GM18498 (cell line): ENCODE measurements at regions not wholly inside any gene's neighbourhood (a gene's known extent, or its start where the extent isn't known, plus 50 kb on each side); places are given as distances from the start of the nearest gene placed in this dataset.
"Not testable (repeated sequence)": the region's sequence is repeated elsewhere in the genome, so short reads cannot be mapped to it uniquely, and the experiment has no call there.

Experiments
- ATAC-seq: cut with Tn5 transposase; IDR thresholded peaks from one replicate; pipeline ENCODE4 v1.9.1; 2021; ENCODE audit warnings: mild to moderate bottlenecking, moderate library complexity; ENCODE audit not compliant: unreplicated experiment

DNA sequence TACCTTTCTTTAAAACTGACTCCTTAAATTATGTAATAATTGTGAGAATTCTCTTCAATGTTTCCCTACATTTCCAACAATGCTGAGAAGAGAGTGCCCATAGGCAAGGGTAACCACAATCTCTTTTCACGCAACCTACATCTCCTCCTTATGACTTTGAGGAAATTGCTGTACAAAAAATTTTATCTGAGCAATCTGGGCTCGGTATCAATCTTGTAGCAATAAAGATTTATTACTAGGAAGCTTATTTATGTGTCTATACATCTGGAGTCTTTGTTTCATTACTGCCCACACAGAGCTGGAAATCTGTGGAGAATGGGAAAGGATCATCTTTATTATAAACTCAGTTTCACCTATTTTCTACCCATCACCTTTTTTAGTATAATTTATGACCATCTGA lies 913.8 kb upstream of the SORCS1 start:
- no peak for ATAC-seq

DNA sequence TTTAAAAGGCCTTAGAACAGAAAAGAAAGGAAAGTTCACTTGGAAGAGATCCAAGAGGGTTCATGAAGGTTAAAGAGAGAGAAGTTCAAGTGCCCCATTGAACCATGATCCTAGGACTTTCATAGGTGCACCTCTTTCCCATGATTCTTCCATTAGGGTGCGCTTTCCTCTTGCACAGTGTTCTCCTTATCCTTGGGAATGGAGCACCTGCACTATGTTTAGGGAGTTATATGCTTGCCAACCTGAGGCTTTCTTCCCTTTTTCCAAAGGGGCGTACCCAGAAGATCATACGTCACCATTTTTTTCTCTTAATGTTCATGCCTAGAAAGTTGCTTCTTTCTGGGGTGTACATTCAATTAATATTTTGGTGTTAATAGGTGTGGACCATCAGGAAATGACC lies 908.0 kb upstream of the SORCS1 start:
- ATAC-seq, result no peak

DNA sequence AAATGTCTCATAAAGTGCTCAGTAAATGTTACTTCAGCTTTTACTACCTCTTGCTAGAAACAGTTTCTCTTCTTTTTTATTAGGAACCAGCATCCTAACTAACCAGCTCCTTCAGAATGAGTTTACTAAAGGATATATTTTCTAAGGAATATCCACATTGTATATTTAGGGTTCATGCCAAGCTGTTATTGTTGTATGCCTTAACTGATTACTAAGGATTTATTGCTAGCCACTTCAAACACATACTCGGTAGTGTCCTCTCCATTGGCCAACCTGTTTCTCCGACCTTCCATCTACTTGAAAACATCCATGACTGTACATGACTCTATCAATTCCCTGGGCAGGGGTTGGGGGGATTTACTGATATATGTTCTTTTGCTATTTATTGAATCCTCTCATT lies 906.3 kb upstream of the SORCS1 start:
- no peak for ATAC-seq

DNA sequence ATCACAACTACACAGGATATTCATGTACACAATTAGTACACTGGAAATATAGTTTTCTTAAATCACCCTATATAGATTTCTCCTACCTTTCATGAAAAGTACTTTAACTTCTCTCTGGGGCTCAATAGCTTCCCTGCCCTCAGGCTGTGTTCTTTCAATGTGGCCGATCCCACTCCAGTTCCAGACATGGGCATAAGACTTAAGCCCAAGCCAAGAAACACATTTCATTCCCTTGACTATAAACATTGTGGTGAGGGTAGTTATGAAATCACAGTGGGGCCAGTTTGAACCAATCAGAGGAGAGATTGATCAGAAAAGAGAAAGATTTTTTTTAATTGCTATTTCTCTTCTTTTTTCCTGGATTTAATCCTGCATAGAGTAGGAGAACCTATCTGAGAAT lies 904.6 kb upstream of the SORCS1 start:
- ATAC-seq, result no peak

DNA sequence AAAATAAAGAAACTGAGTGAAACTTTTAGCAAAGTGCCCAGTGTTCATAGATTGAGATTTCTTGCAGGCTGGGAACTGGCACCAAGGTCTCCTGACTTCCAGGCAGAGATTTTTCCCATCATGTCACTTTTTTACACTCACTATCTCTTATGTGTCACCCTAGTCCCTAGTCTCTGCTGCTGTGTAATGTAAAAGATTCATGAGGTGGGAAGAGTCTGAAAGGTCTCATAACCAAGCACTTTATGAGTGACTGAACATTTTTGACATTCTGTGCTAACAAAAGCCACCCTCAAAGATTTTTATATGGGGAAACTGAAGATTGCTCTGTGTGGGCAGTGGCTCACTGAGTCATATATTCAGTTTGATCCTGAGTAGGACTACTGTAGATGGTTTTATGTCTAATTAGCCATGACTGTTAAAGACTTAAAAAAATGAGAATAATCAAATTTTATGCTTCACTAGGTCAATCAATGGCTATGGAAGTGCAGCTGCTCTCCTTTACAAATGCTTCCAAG lies 900.3 kb upstream of the SORCS1 start:
- ATAC-seq, result no peak

DNA sequence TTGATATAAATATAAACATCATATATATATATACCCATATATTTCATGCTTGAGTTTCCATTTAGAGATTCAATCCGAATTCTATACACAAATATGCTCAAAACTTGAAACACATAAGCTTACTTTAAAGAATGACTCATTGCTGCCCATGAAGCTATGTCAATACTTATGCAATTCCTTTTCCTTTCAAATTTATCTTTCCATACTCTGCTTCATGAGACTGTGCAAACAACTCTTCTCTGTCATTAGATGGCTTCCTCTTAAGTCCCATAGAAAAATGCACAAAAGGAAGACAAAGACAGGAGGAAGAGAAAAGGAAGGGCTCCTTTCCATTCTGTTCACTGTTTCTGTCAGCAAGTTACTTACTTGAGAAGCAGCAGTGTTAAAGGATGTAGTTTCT lies 895.7 kb upstream of the SORCS1 start:
- ATAC-seq, result no peak

DNA sequence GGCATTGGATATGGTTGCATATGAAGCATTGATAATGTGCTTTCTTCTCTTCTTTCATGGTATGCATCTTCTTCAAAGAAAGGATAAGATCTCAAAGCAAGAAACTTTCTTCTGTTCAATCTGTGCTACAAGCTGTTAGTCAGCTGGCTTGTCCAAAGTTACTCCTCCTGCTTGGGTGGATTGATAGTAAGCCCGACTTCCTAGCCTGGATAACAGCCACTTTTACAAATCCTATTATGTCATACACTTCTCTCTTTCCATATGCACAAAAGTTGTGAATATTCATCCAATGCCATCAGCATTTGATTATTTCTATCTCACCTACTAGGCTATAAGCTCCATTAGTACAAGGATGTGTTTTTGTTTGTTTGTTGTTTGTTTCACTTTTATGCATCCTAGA lies 891.0 kb upstream of the SORCS1 start:
- ATAC-seq, result no peak

DNA sequence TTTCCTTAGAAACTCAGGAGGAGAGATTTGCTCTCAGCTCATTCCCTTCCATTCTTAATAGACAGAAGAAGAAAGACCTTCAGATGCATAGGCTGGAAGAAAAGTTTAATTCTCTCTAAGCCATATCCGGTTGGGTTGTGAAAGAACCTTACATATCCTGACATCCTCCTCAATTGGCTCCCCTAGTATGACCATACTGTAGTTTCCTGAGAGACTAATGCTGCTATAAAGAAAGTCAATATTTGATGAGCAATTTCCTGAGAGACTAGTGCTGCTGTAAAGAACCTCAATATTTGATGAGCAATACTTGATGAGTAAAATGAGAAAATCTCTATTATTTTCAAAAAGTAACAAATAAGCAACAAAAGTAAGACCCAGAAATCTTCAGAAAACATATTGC lies 888.5 kb upstream of the SORCS1 start:
- no peak for ATAC-seq

DNA sequence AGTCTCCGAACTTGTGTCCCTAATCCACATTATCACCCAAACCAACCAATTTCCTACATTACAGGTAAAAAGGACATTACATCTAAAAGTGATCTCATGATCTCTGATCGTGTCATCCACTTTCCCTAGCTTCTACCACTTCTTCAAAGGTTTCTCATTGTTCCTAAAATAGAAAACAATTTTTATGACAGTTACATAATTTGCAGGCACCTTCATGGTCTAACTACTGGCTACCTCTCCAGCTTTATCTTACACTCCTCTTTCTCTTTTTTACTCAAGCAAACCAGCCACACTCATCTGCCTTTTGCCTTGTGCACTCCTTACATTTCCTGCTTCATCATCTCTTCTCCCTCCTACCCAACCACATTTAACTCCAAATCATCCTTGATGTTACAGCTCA lies 886.7 kb upstream of the SORCS1 start:
- ATAC-seq, result no peak

DNA sequence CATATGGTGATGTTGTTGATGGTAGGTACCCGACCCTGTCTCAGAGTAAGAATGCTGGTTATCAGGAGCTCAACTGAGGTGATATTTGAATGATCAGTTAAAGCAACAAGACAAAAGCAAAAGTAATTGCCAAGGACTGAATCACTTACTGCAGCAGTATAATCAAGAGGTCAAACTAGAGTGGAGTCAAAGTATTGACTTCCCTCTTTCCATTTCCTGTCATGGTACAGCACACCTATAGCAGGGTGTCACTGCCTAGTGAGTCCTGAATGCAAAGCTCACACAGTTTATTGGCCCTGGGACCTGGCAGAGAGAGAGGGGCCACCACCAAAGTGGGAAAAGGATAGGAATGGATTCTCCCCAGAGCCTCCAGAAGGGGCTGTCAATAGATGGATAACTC lies 886.1 kb upstream of the SORCS1 start:
- no peak for ATAC-seq

DNA sequence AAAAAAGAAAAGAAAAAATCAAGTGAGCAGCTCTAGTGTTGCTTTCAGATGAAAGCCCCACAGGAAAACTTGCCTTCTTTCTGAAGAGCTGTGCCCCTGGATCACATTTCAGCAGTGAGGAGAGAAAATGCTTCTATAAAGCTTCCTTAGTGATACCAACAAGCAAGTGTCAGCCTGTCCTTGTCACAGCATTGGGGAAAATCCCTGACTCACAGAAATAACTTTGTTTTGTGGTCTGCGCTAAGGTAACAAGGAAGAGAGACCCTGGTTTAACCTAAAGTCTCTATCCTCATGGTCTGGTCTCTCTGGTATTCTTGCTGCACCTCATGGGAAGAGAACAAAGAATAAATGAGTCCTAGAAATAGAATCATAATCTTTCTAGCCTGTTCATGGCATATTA lies 885.2 kb upstream of the SORCS1 start:
- no peak for ATAC-seq

DNA sequence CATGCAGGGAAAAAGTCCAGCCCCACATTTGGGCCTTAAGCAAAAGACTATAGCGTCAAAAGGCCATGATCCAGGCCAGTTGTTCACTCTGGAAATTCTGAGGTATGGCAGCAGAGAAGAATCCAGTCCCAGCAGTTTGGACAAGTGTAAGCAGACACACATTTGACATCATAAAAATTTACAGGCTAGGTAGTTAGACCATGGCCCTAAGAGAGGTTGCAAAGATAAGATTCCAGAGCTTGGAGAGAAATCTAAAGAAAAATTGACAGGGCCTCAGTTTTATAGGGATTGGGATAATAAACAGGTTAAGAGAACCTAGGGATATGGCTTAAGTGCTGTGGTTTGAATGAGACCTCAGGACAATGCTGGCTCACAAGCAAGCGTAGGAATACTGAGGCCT lies 884.4 kb upstream of the SORCS1 start:
- ATAC-seq, result no peak

DNA sequence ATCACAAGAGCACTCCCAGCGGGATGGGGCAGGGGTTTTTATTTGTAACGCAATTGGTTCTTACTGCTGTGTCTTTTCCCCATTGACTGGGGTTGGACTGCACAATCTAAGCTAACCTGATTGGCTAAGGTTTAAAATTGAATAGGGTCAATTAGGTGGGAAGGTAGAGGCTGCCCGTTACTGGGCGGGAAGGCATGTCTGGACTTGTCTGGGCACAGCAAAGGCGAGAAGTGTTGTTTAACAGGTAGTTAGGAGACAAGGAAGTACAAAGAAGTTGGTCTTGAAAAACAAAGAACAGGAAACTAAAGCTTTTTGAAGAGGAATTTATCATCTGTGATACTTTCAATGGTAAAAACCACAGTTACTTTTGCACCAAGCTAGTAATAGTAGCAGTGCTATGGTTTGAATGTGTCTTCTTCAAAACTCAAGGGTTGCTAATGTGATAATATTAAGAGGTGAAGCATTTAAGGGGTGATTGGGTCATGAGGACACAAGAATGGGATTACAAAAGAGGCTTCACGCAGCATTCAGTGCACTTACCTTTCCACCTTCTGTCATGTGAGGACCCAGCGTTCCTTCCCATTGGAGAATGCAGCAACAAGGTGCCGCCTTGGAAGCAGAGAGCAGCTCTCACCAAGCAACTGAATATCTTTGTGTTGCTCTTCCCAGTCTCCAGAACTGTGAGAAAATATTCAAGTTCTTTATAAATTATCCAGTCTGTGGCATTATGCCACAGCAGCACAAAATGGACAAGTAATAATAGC lies 875.5 kb upstream of the SORCS1 start:
- ATAC-seq, result no peak

DNA sequence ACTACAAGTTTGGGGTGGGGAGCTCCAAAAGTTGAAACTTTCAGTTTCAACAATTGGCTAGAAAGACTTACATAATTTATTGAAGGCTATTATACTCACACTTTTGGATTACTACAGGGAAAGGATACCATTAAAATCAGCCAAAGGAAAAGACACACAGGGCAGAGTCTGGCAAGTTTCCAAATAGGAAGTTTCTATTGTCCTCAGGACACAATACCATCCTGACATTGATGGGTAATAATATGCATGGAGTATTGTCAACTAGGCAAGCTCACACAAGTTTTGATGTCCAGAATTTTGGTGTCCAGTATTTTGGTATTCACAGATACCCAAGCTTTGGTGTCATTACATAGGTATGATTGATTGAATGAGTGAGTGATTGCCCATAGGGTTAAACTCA lies 872.6 kb upstream of the SORCS1 start:
- ATAC-seq, result no peak

DNA sequence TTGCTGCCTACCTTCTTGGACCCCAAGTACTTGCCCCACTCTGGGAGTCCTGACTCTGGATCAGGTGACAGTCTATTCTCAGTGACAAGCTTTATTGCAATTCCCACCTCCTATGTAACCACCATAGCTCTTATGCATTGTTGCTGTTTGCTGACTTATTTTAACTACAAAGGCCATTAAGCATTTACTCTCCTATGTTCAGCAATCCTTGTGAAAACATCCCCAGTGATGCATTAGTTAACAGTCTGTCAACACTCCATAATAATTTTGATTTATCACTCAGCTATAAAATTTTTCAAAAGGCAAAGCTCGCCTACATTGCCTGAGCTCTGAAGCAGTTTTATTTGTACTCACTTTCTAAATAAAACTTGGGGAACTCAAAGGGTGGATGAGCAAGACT lies 871.8 kb upstream of the SORCS1 start:
- no peak for ATAC-seq

DNA sequence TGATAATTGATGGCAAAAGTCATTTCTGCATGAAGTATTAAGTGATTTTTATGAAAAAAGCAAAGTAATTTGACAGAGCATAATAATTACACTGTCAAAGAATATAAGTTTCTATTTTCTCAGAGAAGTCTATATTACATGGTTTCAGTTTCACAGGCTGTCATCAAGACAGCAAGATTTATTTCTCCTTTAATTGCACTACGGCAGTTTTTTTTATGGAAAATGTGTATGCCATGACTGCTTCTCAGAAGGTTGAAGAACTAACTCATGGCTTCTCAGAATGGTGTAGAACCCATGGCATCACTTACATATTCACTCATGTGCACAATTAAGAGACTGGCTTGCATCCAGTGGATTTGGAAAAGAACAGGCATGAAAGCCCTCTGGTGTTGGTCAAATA lies 870.3 kb upstream of the SORCS1 start:
- ATAC-seq, result no peak

DNA sequence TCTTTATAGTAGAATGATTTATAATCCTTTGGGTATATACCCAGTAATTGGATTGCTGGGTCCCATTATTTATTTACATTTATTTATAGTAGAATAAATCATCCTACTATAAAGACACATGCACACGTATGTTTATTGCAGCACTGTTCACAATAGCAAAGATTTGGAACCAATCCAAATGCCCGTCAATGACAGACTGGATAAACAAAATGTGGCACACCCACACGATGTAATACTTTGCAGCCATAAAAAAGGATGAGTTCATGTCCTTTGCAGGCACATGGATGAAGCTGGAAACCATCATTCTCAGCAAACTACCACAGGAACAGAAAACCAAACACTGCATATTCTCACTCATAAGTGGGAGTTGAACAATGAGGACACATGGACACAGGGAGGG lies 869.0 kb upstream of the SORCS1 start:
- ATAC-seq, result not testable (repeated sequence)

DNA sequence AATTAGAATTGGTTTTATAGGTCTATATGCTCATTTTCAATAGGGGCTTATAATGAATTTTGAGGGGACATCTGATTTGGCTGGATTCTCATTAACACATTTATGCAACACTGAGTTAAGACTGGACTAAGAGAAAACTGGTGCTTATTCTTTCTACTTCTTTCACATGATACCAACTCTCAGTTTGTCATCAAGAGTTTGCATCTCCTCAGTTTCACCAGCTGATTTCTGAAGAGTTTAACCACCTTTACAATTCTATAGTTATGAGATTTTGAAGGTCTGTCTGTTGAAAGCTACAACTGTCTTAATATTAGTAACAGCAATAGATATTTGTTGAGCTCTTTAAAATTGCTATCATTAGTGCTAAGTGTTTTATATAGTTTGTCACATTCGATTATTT lies 867.0 kb upstream of the SORCS1 start:
- ATAC-seq, result peak; percentile 46

DNA sequence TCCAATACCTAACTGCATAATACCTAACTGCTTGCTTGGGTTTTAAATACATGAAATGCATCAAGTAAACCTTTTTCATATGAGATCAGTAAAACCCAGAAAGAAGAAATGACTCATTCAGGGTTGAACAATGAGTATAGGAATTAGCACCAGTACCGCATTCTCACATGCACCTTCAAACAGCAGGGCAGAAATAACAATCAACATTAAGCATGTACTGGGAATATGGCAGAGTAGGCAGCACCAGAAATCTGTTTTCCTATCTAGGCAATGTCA lies 850.3 kb upstream of the SORCS1 start:
- ATAC-seq, result peak; percentile 87

DNA sequence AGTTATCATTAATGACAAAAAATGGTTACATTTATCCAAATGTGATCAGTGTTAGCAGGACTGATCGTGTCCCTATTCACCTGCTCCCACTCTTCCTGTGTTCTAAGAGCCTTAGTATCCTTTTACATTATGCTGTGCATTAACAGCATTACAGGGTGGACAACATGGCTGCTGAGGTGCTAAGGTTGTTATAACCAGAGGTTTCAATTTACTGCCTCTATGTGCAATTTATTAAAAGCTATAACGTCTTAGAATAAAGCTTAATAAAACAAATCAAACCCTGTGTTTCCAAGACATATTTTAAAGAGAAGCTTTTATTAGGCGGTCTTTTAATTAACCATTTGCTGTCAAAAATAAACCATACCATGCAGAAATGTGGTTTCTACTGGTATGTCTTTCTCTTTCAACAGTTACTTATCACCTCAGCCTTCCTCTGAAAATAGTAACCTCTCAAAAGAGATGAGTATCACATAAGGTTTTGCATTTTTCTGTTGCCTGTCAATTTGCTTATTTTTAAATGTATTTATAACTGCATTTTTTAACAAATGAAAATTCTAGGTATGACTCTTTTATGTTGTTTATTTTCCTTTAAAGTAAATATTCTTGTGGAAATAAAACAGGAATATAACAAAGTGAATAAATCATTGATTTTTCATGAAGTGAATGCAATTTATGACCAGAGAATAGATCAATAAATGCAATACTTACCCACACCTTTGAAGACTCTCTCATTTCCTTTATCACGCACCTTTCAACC lies 849.8 kb upstream of the SORCS1 start:
- ATAC-seq, result peak; percentile 71

DNA sequence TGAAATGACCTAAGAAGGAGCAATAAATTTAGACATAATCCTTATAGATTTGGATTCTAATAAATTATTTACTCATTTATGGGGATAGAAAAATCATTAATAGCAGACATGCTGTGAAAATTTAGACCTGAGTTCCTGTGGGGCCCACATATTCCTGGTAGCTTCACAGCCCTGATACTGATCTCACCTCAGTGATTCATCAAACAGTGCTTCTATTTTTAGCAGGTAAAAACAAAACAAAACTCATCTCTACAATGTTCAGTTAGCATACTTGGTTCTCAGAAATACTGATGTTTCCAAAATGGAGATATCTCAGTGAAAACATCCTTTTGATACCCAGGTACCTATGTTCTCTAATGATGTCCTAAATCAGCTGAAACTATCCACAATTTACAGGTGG lies 841.1 kb upstream of the SORCS1 start:
- ATAC-seq, result no peak

DNA sequence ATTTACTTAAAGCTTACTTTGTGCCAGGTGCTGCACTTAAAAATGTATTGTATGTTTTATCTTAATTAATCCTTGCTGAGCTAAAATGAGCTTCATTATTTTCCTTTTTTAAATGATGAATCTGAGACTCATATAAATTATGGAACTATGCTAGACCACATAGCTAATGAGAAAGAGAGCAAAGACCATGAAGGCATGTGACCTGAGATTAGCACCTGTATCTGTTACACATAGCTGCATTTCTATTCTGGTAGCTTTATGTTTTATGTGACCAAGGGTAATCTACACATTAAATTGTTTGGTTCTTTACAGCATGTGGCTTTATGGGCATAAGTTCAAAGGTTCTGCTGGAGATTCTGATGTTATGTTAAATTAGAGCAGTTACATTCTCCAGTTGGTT lies 839.1 kb upstream of the SORCS1 start:
- ATAC-seq, result peak; percentile 38

DNA sequence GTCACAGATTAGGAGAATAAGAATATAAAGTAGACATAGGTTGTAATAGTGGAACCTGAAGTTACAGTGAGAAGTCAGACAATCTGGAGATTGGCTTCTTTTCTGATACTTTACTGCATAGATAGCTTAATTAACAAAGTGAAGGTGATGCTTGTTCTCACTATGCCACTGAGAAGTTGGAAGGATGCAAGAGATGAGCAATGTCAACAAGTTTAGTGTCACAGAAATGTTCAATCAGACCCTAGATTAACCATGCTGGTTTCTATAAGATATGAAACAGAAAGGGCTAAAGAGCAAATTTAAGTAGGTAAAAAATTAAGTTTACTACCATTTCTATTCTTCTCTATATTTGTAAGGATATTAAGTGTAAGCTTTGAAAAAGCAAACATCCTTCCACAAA lies 838.6 kb upstream of the SORCS1 start:
- peak; percentile 61 for ATAC-seq
